Putamen (tissue), 1 donor: ENCODE measurements at regions not wholly inside any gene's neighbourhood (a gene's known extent, or its start where the extent isn't known, plus 50 kb on each side); places are given as distances from the start of the nearest gene placed in this dataset.

Experiments used
- DNase-seq: peaks from one replicate; pipeline ENCODE4 v3.0.0-alpha.2; 2016; ENCODE audit warnings: low spot score

- DNase-seq: no peak
These were observed 145.6 kb upstream of the CDH12 start for GRCh38 chr5:22998774-22999173.

GRCh38 chr5:22998362-22998761, 145.2 kb upstream of the CDH12 start:
- no peak for DNase-seq

GRCh38 chr5:22988937-22989336, 135.8 kb upstream of the CDH12 start:
- DNase-seq: no peak

GRCh38 chr5:22986281-22986680, 133.1 kb upstream of the CDH12 start:
- DNase-seq: no peak

GRCh38 chr5:22985446-22985845, 132.3 kb upstream of the CDH12 start:
- no peak for DNase-seq

- no peak for DNase-seq
These were observed 117.9 kb upstream of the CDH12 start for GRCh38 chr5:22970956-22971618.

GRCh38 chr5:22970491-22970890, 117.3 kb upstream of the CDH12 start:
- no peak for DNase-seq

- DNase-seq: no peak
These were observed 115.2 kb upstream of the CDH12 start for GRCh38 chr5:22968386-22968785.

GRCh38 chr5:22965960-22966359, 112.8 kb upstream of the CDH12 start:
- DNase-seq: no peak

GRCh38 chr5:22964632-22965031, 111.5 kb upstream of the CDH12 start:
- DNase-seq: no peak

- no peak for DNase-seq
These were observed 105.5 kb upstream of the CDH12 start for GRCh38 chr5:22958462-22959262.

- DNase-seq: no peak
These were observed 94.8 kb upstream of the CDH12 start for GRCh38 chr5:22947921-22948320.

GRCh38 chr5:22938362-22938761, 85.2 kb upstream of the CDH12 start:
- no peak for DNase-seq

GRCh38 chr5:22928821-22929482, 75.8 kb upstream of the CDH12 start:
- no peak for DNase-seq

GRCh38 chr5:22926574-22926973, 73.4 kb upstream of the CDH12 start:
- DNase-seq: no peak

GRCh38 chr5:22918511-22918910, 65.4 kb upstream of the CDH12 start:
- DNase-seq: no peak

GRCh38 chr5:22916393-22916792, 63.2 kb upstream of the CDH12 start:
- no peak for DNase-seq

GRCh38 chr5:22911019-22911418, 57.9 kb upstream of the CDH12 start:
- DNase-seq: no peak

GRCh38 chr5:22910523-22910922, 57.4 kb upstream of the CDH12 start:
- DNase-seq: no peak

- DNase-seq: no peak
These were observed 55.4 kb upstream of the CDH12 start for GRCh38 chr5:22908586-22908985.

- DNase-seq: no peak
These were observed 55.0 kb upstream of the CDH12 start for GRCh38 chr5:22908129-22908528.
